PC-3 (cell line): ENCODE measurements at regions not wholly inside any gene's neighbourhood (a gene's known extent, or its start where the extent isn't known, plus 50 kb on each side); places are given as distances from the start of the nearest gene placed in this dataset.

ENCODE experiments used
- EZH2 ChIP-seq: fragments of 300-600 bp; sonication (generic); IDR thresholded peaks from one replicate; pipeline ENCODE4 v1.6.1; 2017; ENCODE audit warnings: antibody characterized with exemption, mild to moderate bottlenecking, low read length; ENCODE audit not compliant: unreplicated experiment
- TF ChIP-seq, protein P1 (sequence below): fragments of 300-600 bp; sonication (generic); conservative IDR thresholded peaks from 2 replicates; pipeline ENCODE4 v1.5.1; 2017; ENCODE audit warnings: antibody characterized with exemption, low read depth, mild to moderate bottlenecking, low read length

DNA sequence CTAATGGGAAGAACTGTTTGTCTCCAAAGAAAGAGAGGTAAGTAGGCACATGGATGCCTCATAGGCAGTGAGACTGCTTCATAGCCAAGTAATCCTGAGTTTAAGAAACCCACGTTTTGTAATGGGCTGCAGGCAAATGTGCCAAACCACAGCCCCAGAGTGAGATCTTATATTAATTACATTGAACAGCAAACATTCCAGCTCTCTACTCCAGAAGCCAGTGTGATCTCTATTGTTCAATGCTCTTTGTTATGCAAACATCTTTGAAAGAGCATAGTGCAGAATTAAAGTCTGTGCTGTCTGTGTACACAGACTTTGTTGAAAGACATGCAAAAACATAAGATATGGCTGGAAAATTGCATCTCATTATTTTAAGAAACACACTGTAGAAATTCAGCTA lies 720.8 kb upstream of the REG3G start:
- TF ChIP-seq, protein P1, sequence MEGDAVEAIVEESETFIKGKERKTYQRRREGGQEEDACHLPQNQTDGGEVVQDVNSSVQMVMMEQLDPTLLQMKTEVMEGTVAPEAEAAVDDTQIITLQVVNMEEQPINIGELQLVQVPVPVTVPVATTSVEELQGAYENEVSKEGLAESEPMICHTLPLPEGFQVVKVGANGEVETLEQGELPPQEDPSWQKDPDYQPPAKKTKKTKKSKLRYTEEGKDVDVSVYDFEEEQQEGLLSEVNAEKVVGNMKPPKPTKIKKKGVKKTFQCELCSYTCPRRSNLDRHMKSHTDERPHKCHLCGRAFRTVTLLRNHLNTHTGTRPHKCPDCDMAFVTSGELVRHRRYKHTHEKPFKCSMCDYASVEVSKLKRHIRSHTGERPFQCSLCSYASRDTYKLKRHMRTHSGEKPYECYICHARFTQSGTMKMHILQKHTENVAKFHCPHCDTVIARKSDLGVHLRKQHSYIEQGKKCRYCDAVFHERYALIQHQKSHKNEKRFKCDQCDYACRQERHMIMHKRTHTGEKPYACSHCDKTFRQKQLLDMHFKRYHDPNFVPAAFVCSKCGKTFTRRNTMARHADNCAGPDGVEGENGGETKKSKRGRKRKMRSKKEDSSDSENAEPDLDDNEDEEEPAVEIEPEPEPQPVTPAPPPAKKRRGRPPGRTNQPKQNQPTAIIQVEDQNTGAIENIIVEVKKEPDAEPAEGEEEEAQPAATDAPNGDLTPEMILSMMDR = no peak
- no peak for TF ChIP-seq EZH2
